MM.1S (cell line): ENCODE measurements at regions not wholly inside any gene's neighbourhood (a gene's known extent, or its start where the extent isn't known, plus 50 kb on each side); places are given as distances from the start of the nearest gene placed in this dataset.

Experiments used
- DNase-seq: peaks from one replicate; pipeline ENCODE4 v3.0.0-alpha.2; 2015
- H2AFZ ChIP-seq: fragments of 300-600 bp; sonication (generic); 2 replicates; pipeline ENCODE4 v1.6.0; 2016; ENCODE audit warnings: antibody characterized with exemption, low read length
- H3F3A ChIP-seq: fragments of 300-600 bp; sonication (generic); 2 replicates; pipeline ENCODE4 v1.6.1; 2016; ENCODE audit warnings: mild to moderate bottlenecking, antibody characterized with exemption, low read length, moderate library complexity, mixed read lengths; ENCODE audit not compliant: insufficient read depth
- H3K27ac ChIP-seq: fragments of 300-600 bp; sonication (generic); 2 replicates; pipeline ENCODE4 v1.5.1; 2016; ENCODE audit warnings: mild to moderate bottlenecking, low read length
- H3K27me3 ChIP-seq: fragments of 300-600 bp; sonication (generic); replicated peaks from 2 replicates; pipeline ENCODE4 v1.6.0; 2016; ENCODE audit warnings: low read length; ENCODE audit not compliant: insufficient read depth
- H3K36me3 ChIP-seq: fragments of 300-600 bp; sonication (generic); replicated peaks from 2 replicates; pipeline ENCODE4 v1.6.1; 2016; ENCODE audit warnings: mild to moderate bottlenecking, low read length, mixed read lengths; ENCODE audit not compliant: insufficient read depth
- H3K4me1 ChIP-seq: fragments of 300-600 bp; sonication (generic); 2 replicates; pipeline ENCODE4 v1.6.1; 2016; ENCODE audit warnings: low read length, mixed read lengths
- H3K4me2 ChIP-seq: fragments of 300-600 bp; sonication (generic); 2 replicates; pipeline ENCODE4 v1.6.0; 2016; ENCODE audit warnings: low read depth, low read length
- H3K4me3 ChIP-seq: fragments of 300-600 bp; sonication (generic); 2 replicates; pipeline ENCODE4 v1.5.1; 2016; ENCODE audit warnings: low read length, mixed read lengths
- H3K79me2 ChIP-seq: fragments of 300-600 bp; sonication (generic); 2 replicates; pipeline ENCODE4 v1.6.1; 2016; ENCODE audit warnings: mixed run types, low read length, mixed read lengths
- H3K9ac ChIP-seq: fragments of 300-600 bp; sonication (generic); 2 replicates; pipeline ENCODE4 v1.6.1; 2016; ENCODE audit warnings: low read length, mixed read lengths
- H3K9me2 ChIP-seq: fragments of 300-600 bp; sonication (generic); replicated peaks from 2 replicates; pipeline ENCODE4 v1.6.1; 2016; ENCODE audit warnings: mild to moderate bottlenecking, low read length, mixed read lengths; ENCODE audit not compliant: insufficient read depth
- H3K9me3 ChIP-seq: fragments of 300-600 bp; sonication (generic); replicated peaks from 2 replicates; pipeline ENCODE4 v1.6.1; 2016; ENCODE audit warnings: mild to moderate bottlenecking, low read length, mixed read lengths; ENCODE audit not compliant: insufficient read depth
- H4K20me1 ChIP-seq: fragments of 300-600 bp; sonication (generic); 2 replicates; pipeline ENCODE4 v1.6.1; 2016; ENCODE audit warnings: mild to moderate bottlenecking, low read length, moderate library complexity, mixed read lengths; ENCODE audit not compliant: insufficient read depth
- CTCF ChIP-seq: fragments of 300-600 bp; sonication (generic); IDR thresholded peaks from 2 replicates; pipeline ENCODE4 v1.5.1; 2016; ENCODE audit warnings: antibody characterized with exemption, low read length, mixed read lengths
- EZH2 ChIP-seq: fragments of 300-600 bp; sonication (generic); optimal IDR thresholded peaks from 2 replicates; pipeline ENCODE3; 2017; ENCODE audit warnings: low read depth, mild to moderate bottlenecking, antibody characterized with exemption, low read length, mixed read lengths
- EZH2phosphoT487 ChIP-seq: fragments of 300-600 bp; sonication (generic); IDR thresholded peaks from 2 replicates; pipeline ENCODE4 v1.6.1; 2018; ENCODE audit warnings: antibody characterized with exemption, low read length

GRCh38 chr2:47653036-47653435 is 82.3 kb upstream of the KCNK12 start:
- Histone ChIP-seq H3K27me3 (no peaks in the 10 kb centered on the region), H3F3A (no peaks in the 10 kb centered on the region), H3K9ac (no peak overlapping the region), H4K20me1 (no peaks in the 10 kb centered on the region), H3K4me1 (no peaks in the 10 kb centered on the region), H3K27ac (no peak overlapping the region), H3K4me3 (no peak overlapping the region), H3K36me3 (no peaks in the 10 kb centered on the region), H3K9me2 (no peaks in the 10 kb centered on the region), H2AFZ (no peak overlapping the region), H3K9me3 (no peaks in the 10 kb centered on the region), H3K79me2 (no peaks in the 10 kb centered on the region), H3K4me2 (no peak overlapping the region)
- no peak for DNase-seq
- TF ChIP-seq EZH2phosphoT487 (no peak), CTCF (no peak), EZH2 (no peak)

- no peak overlapping the region for H2AFZ ChIP-seq
- H3K9ac ChIP-seq: no peak overlapping the region
- no peaks in the 10 kb centered on the region for H3K36me3 ChIP-seq
- no peaks in the 10 kb centered on the region for H3K9me3 ChIP-seq
- no peaks in the 10 kb centered on the region for H3K27me3 ChIP-seq
- no peak for TF ChIP-seq CTCF
- no peak for TF ChIP-seq EZH2
- no peak for TF ChIP-seq EZH2phosphoT487
- no peaks in the 10 kb centered on the region for H3K4me1 ChIP-seq
- no peak overlapping the region for H3K4me3 ChIP-seq
- no peak for DNase-seq
- H3F3A ChIP-seq: no peaks in the 10 kb centered on the region
- no peaks in the 10 kb centered on the region for H4K20me1 ChIP-seq
- H3K9me2 ChIP-seq: no peaks in the 10 kb centered on the region
- H3K4me2 ChIP-seq: no peak overlapping the region
- H3K79me2 ChIP-seq: no peaks in the 10 kb centered on the region
- H3K27ac ChIP-seq: no peak overlapping the region
These were observed 81.4 kb upstream of the KCNK12 start for GRCh38 chr2:47652061-47652690.

- Histone ChIP-seq H2AFZ (no peak overlapping the region), H3K27ac (no peak overlapping the region)
These were observed 80.5 kb upstream of the KCNK12 start for GRCh38 chr2:47651296-47651695.

More at GRCh38 chr2:47651296-47651695, 80.5 kb upstream of the KCNK12 start:
- Histone ChIP-seq H3K9ac (no peak overlapping the region), H3F3A (no peaks in the 10 kb centered on the region), H3K27me3 (no peaks in the 10 kb centered on the region), H3K4me3 (no peak overlapping the region), H3K36me3 (no peaks in the 10 kb centered on the region), H3K4me1 (no peaks in the 10 kb centered on the region), H3K9me2 (no peaks in the 10 kb centered on the region), H3K9me3 (no peaks in the 10 kb centered on the region), H3K4me2 (no peak overlapping the region), H3K79me2 (no peaks in the 10 kb centered on the region), H4K20me1 (no peaks in the 10 kb centered on the region)
- no peak for DNase-seq
- TF ChIP-seq EZH2 (no peak), CTCF (no peak), EZH2phosphoT487 (no peak)
